Vagina (tissue), 2 donors: ENCODE measurements at regions not wholly inside any gene's neighbourhood (a gene's known extent, or its start where the extent isn't known, plus 50 kb on each side); places are given as distances from the start of the nearest gene placed in this dataset.
A peak's percentile ranks its signal among the peaks of the same experiment; 100 is the strongest.

Experiments
- DNase-seq, 2 donors: peaks; one replicate each; pipeline ENCODE4 v3.0.0-alpha.2; 2017; ENCODE audit errors: extremely low spot score in 2 of 2
- H3K27ac ChIP-seq: fragments of 200-600 bp; sonication (generic); one replicate; pipeline ENCODE4 v1.5.1; 2019
- H3K27me3 ChIP-seq: fragments of 200-600 bp; sonication (generic); one replicate; pipeline ENCODE4 v1.5.1; 2019
- H3K36me3 ChIP-seq, 2 donors: fragments of 200-600 bp; sonication (generic); one replicate each; pipeline ENCODE4 v1.5.1; 2017 to 2019
- H3K4me1 ChIP-seq: fragments of 200-600 bp; sonication (generic); one replicate; pipeline ENCODE4 v1.5.1; 2019
- H3K4me3 ChIP-seq, 2 donors: fragments of 200-600 bp; sonication (generic); 1 replicate in 1 of 2; 2 replicates in 1 of 2; pipeline ENCODE4 v1.5.1; 2016 to 2019
- H3K9me3 ChIP-seq: fragments of 200-600 bp; sonication (generic); one replicate; pipeline ENCODE4 v1.5.1; 2019
- POLR2A ChIP-seq, 2 donors: fragments of 450-650 bp; IDR thresholded peaks; one replicate each; pipeline ENCODE4 v1.6.1; 2017; ENCODE audit warnings: antibody characterized with exemption in 2 of 2, mild to moderate bottlenecking in 2 of 2, moderate library complexity in 2 of 2
- POLR2AphosphoS5 ChIP-seq, 2 donors: sonication (generic); formaldehyde crosslinking; IDR thresholded peaks; one replicate each; pipeline ENCODE4 v1.9.0; 2017; ENCODE audit warnings: antibody characterized with exemption in 2 of 2, mild to moderate bottlenecking in 2 of 2, low read depth in 1 of 2; ENCODE audit not compliant: insufficient read depth in 1 of 2
- intact Hi-C: fragments of 100-400 bp; cut with DNase I; formaldehyde crosslinking; loops from one replicate; pipeline ENCODE4 v1.15.1; 2023
- TF ChIP-seq, protein P1 (sequence below), 3 experiments: fragments of 450-650 bp in 2 of 3; fragments of 200-600 bp in 1 of 3; sonication (generic) in 1 of 3; IDR thresholded peaks; one replicate each; pipeline ENCODE4 v1.5.1; 2017 to 2019; ENCODE audit warnings: antibody characterized with exemption in 3 of 3, mild to moderate bottlenecking in 2 of 3, moderate library complexity in 2 of 3

DNA sequence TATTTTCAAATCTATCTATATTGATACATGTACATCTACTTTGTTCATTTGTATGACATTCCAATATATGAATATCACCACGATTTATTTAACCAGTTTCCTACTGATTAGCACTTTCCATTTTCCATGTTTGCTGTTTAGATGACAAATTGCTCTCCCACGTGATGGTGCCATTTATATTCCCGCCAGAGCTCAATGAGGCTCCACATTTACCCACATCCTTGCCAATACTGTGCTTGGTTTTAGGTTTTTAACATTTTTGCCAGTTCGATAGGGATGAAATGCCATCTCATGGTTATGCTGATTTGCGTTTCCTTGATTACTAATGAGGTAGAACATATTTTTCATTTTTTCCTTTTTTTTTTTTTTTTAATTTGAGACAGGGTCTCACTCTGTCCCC, 86.7 kb upstream of the TRIM2 start:
- H3K4me1 ChIP-seq, result peaks cover 19% of the 10 kb centered on the region
- no peak for DNase-seq
- H3K9me3 ChIP-seq, result no peaks in the 10 kb centered on the region
- H3K27me3 ChIP-seq, result no peaks in the 10 kb centered on the region
- no peak overlapping the region for H3K27ac ChIP-seq
- H3K4me3 ChIP-seq, result no peak overlapping the region
- H3K36me3 ChIP-seq, result no peaks in the 10 kb centered on the region
- TF ChIP-seq, protein P1, sequence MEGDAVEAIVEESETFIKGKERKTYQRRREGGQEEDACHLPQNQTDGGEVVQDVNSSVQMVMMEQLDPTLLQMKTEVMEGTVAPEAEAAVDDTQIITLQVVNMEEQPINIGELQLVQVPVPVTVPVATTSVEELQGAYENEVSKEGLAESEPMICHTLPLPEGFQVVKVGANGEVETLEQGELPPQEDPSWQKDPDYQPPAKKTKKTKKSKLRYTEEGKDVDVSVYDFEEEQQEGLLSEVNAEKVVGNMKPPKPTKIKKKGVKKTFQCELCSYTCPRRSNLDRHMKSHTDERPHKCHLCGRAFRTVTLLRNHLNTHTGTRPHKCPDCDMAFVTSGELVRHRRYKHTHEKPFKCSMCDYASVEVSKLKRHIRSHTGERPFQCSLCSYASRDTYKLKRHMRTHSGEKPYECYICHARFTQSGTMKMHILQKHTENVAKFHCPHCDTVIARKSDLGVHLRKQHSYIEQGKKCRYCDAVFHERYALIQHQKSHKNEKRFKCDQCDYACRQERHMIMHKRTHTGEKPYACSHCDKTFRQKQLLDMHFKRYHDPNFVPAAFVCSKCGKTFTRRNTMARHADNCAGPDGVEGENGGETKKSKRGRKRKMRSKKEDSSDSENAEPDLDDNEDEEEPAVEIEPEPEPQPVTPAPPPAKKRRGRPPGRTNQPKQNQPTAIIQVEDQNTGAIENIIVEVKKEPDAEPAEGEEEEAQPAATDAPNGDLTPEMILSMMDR (IDR thresholded peaks at IDR 0.05), result no peak
- TF ChIP-seq POLR2A (IDR thresholded peaks at IDR 0.05) (no peak), POLR2AphosphoS5 (IDR thresholded peaks at IDR 0.05; ENCODE audit: insufficient read depth in 1 of 2, low read depth in 1 of 2) (no peak)
- intact Hi-C loops, result no loop called here

GRCh38 chr4:153119626-153120025, 84.6 kb upstream of the TRIM2 start:
- no peak for TF ChIP-seq POLR2A (IDR thresholded peaks at IDR 0.05)
- TF ChIP-seq, protein P1 (IDR thresholded peaks at IDR 0.05), result no peak
- Histone ChIP-seq H3K9me3 (no peaks in the 10 kb centered on the region), H3K27ac (no peak overlapping the region), H3K27me3 (no peaks in the 10 kb centered on the region), H3K36me3 (no peaks in the 10 kb centered on the region), H3K4me1 (peaks cover 19% of the 10 kb centered on the region), H3K4me3 (no peak overlapping the region)
- peak in 1 of 2 donors; percentile 18 for DNase-seq
- intact Hi-C loops, result no loop called here

- no peaks in the 10 kb centered on the region for H3K27me3 ChIP-seq
- peak in 1 of 2 donors; percentile 29 for DNase-seq
- no peaks in the 10 kb centered on the region for H3K9me3 ChIP-seq
- TF ChIP-seq, protein P1 (IDR thresholded peaks at IDR 0.05), result no peak
- no peak for TF ChIP-seq POLR2A (IDR thresholded peaks at IDR 0.05)
- H3K4me3 ChIP-seq, result no peak overlapping the region
- H3K36me3 ChIP-seq, result no peaks in the 10 kb centered on the region
- peaks cover 15% of the 10 kb centered on the region for H3K4me1 ChIP-seq
- intact Hi-C loops, result no loop called here
- no peak overlapping the region for H3K27ac ChIP-seq
Measured at GRCh38 chr4:153120235-153120634, 84.0 kb upstream of the TRIM2 start.

DNA sequence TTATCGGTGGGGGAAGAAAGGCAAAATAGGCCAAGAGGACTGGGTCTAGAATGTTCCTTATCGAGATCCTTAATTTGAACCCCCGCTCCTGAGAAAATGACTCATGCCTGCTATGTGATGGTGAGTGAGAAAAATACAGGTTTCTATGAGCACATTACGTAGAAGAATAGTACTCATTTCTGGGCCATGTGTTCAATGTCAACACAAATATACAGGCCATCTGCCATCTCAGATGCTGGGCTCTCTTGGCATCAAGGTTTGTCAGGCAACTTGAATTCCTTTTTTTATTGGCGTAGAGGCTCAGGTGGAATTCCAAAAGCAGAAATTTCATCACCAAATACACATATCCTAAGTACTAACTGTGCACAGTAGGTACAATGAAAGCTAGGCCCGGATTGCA, 81.4 kb upstream of the TRIM2 start:
- Histone ChIP-seq H3K4me1 (no peaks in the 10 kb centered on the region), H3K27ac (no peak overlapping the region), H3K36me3 (no peaks in the 10 kb centered on the region), H3K4me3 (no peak overlapping the region), H3K27me3 (no peaks in the 10 kb centered on the region), H3K9me3 (no peaks in the 10 kb centered on the region)
- peak in 1 of 2 donors; percentile 20 for DNase-seq
- TF ChIP-seq POLR2A (IDR thresholded peaks at IDR 0.05) (no peak), POLR2AphosphoS5 (IDR thresholded peaks at IDR 0.05; ENCODE audit: insufficient read depth in 1 of 2, low read depth in 1 of 2) (no peak)
- TF ChIP-seq, protein P1 (IDR thresholded peaks at IDR 0.05), result no peak
- intact Hi-C loops, result no loop called here

GRCh38 chr4:153126137-153126536, 78.1 kb upstream of the TRIM2 start:
- Histone ChIP-seq H3K4me3 (no peak overlapping the region), H3K9me3 (no peaks in the 10 kb centered on the region), H3K27ac (no peak overlapping the region), H3K4me1 (no peaks in the 10 kb centered on the region), H3K27me3 (no peaks in the 10 kb centered on the region), H3K36me3 (no peaks in the 10 kb centered on the region)
- peak in 1 of 2 donors; percentile 37 for DNase-seq
- TF ChIP-seq, protein P1 (IDR thresholded peaks at IDR 0.05), result no peak
- TF ChIP-seq POLR2A (IDR thresholded peaks at IDR 0.05) (no peak), POLR2AphosphoS5 (IDR thresholded peaks at IDR 0.05; ENCODE audit: insufficient read depth in 1 of 2, low read depth in 1 of 2) (no peak)
- intact Hi-C loops, result loop anchor here (5.0 kb wide), 1 partner anchor 44 kb away; no protein-coding TSS in a partner anchor
